B cell (primary cell): ENCODE measurements at regions not wholly inside any gene's neighbourhood (a gene's known extent, or its start where the extent isn't known, plus 50 kb on each side); places are given as distances from the start of the nearest gene placed in this dataset.
"Not testable (repeated sequence)": the region's sequence is repeated elsewhere in the genome, so short reads cannot be mapped to it uniquely, and the experiment has no call there.

Experiments
- ATAC-seq: fragments of 200-7000 bp; cut with Tn5 transposase; one replicate; pipeline ENCODE4 v1.10.0; 2021; ENCODE audit warnings: low read depth, mild to moderate bottlenecking, moderate number of reproducible peaks, moderate library complexity
- CTCF ChIA-PET: fragments of 350-600 bp; sonication (Branson Sonifier 250); formaldehyde crosslinking; loops from one replicate; lab custom pipeline; 2021; ENCODE audit warnings: antibody characterized with exemption, inconsistent platforms; lab: Charles Lee
- POLR2A ChIA-PET: fragments of 350-600 bp; sonication (Branson Sonifier 250); formaldehyde crosslinking; loops from one replicate; lab custom pipeline; 2021; ENCODE audit warnings: antibody characterized with exemption; lab: Charles Lee
- DNase-seq: peaks from one replicate; pipeline ENCODE4 v3.0.0; 2013
- H2AFZ ChIP-seq: 2 replicates; pipeline ENCODE4 v1.6.1; 2012; ENCODE audit warnings: mild to moderate bottlenecking, low read depth, low read length; ENCODE audit not compliant: insufficient read depth, poor library complexity, severe bottlenecking
- H3K27ac ChIP-seq, 2 donors: 1 replicate in 1 of 2; 2 replicates in 1 of 2; pipeline ENCODE4 v1.5.1; 2012 to 2013; ENCODE audit warnings: low read length in 2 of 2, mild to moderate bottlenecking in 2 of 2, moderate library complexity in 1 of 2
- H3K27me3 ChIP-seq, 4 experiments: fragments of 200-600 bp in 1 of 4; sonication (generic) in 1 of 4; replicated peaks in 1 of 4; 1 replicate in 2 of 4; 2 replicates in 2 of 4; pipeline versions ENCODE4 v1.6.1 to v1.7.0; 2013 to 2016; ENCODE audit warnings: low read length in 3 of 4, mild to moderate bottlenecking in 2 of 4, mixed read lengths in 1 of 4, moderate library complexity in 1 of 4; ENCODE audit not compliant: insufficient read depth in 4 of 4, control insufficient read depth in 3 of 4; ENCODE audit errors: control extremely low read depth in 1 of 4
- H3K36me3 ChIP-seq, 2 experiments: replicated peaks in 1 of 2; 1 replicate in 1 of 2; 2 replicates in 1 of 2; pipeline versions ENCODE4 v1.6.1 to v1.7.1; 2013; ENCODE audit warnings: low read length in 1 of 2; ENCODE audit not compliant: insufficient read depth in 2 of 2, control insufficient read depth in 1 of 2; ENCODE audit errors: control extremely low read depth in 1 of 2, extremely low read depth in 1 of 2
- H3K4me1 ChIP-seq, 2 donors: fragments of 200-600 bp in 1 of 2; sonication (generic) in 1 of 2; 1 replicate in 1 of 2; 2 replicates in 1 of 2; pipeline versions ENCODE4 v1.5.1 to v1.6.1; 2013 to 2017; ENCODE audit warnings: low read length in 2 of 2; ENCODE audit not compliant: control insufficient read depth in 2 of 2, insufficient read depth in 2 of 2
- H3K4me2 ChIP-seq: replicated peaks from 2 replicates; pipeline ENCODE3; 2012; ENCODE audit warnings: mild to moderate bottlenecking, low read depth, low read length; ENCODE audit not compliant: poor library complexity, severe bottlenecking
- H3K4me3 ChIP-seq, 5 experiments: fragments of 200-600 bp in 1 of 5; sonication (generic) in 1 of 5; 1 replicate in 3 of 5; 2 replicates in 2 of 5; pipeline versions ENCODE4 v1.5.1 to v1.7.0; 2011 to 2016; ENCODE audit warnings: low read length in 4 of 5, mild to moderate bottlenecking in 4 of 5, low read depth in 2 of 5, control low read depth in 1 of 5, moderate library complexity in 1 of 5; ENCODE audit not compliant: insufficient read depth in 1 of 5; ENCODE audit errors: control extremely low read depth in 1 of 5, extremely low read depth in 1 of 5
- H3K79me2 ChIP-seq: fragments of 200-600 bp; sonication (generic); one replicate; pipeline ENCODE4 v1.6.0; 2016; ENCODE audit warnings: low read length; ENCODE audit not compliant: control insufficient read depth, insufficient read depth
- H3K9ac ChIP-seq: fragments of 200-600 bp; sonication (generic); 2 replicates; pipeline ENCODE4 v1.6.1; 2017; ENCODE audit warnings: mild to moderate bottlenecking, low read length, moderate library complexity
- H3K9me3 ChIP-seq, 3 donors: one replicate each; pipeline versions ENCODE4 v1.6.1 to v1.7.1; 2013; ENCODE audit warnings: low read length in 2 of 3; ENCODE audit not compliant: control insufficient read depth in 2 of 3, insufficient read depth in 1 of 3; ENCODE audit errors: control extremely low read depth in 1 of 3
- H4K20me1 ChIP-seq: 2 replicates; pipeline ENCODE4 v1.6.0; 2012; ENCODE audit warnings: mild to moderate bottlenecking, low read length; ENCODE audit not compliant: insufficient read depth, control insufficient read depth, poor library complexity, severe bottlenecking
- H3K27ac Mint-ChIP-seq: one replicate; pipeline ENCODE4 v1.8.0; 2021; ENCODE audit warnings: mixed read lengths
- H3K27me3 Mint-ChIP-seq: one replicate; pipeline ENCODE4 v1.8.0; 2021; ENCODE audit warnings: mixed read lengths
- H3K4me1 Mint-ChIP-seq: one replicate; pipeline ENCODE4 v1.8.0; 2021; ENCODE audit warnings: mixed read lengths
- H3K4me3 Mint-ChIP-seq: one replicate; pipeline ENCODE4 v1.8.0; 2021; ENCODE audit warnings: mixed read lengths
- H3K9me3 Mint-ChIP-seq: one replicate; pipeline ENCODE4 v1.8.0; 2022; ENCODE audit warnings: mixed read lengths; ENCODE audit not compliant: insufficient read depth
- WGBS: methylation state at CpG from one replicate; pipeline ENCODE4 v1.1.5; 2013; ENCODE audit warnings: missing lambda C conversion rate; ENCODE audit not compliant: insufficient coverage; 5-methylcytosine and 5-hydroxymethylcytosine counted together
- intact Hi-C: fragments of 100-400 bp; cut with micrococcal nuclease; formaldehyde crosslinking; loops from one replicate; pipeline ENCODE4 v1.10.0; 2022

DNA sequence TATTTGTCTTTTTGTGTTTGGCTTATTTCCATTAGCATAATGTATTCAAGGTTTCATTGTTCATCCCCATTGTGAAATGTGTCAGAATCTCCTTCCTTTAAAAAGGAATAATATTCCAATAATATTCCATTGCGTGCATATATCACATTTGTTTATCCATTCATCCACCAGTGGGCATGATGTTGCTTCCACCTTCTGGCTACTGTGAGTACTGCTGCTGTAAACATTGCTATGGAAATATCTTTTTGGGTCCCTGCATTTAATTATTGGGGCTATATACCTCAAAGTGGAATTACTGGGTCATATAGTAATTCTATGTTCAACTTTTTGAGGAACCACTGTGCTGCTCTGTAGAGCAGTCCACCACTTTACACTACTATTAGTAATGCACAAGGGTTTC is 123.1 kb downstream of the POTEG start:
- H3K4me1 ChIP-seq, H3K9ac ChIP-seq, H3K27me3 Mint-ChIP-seq, H2AFZ ChIP-seq, POLR2A ChIA-PET, H3K27ac Mint-ChIP-seq, DNase-seq, H3K9me3 Mint-ChIP-seq, intact Hi-C loops, H3K36me3 ChIP-seq, CTCF ChIA-PET, H3K27me3 ChIP-seq, H3K9me3 ChIP-seq, H3K4me3 ChIP-seq, H3K79me2 ChIP-seq, H3K4me1 Mint-ChIP-seq, H4K20me1 ChIP-seq, ATAC-seq, H3K4me2 ChIP-seq, H3K4me3 Mint-ChIP-seq, H3K27ac ChIP-seq: not testable (repeated sequence)
- no CpG with 5 or more reads among the region's 1 CpG for WGBS

DNA sequence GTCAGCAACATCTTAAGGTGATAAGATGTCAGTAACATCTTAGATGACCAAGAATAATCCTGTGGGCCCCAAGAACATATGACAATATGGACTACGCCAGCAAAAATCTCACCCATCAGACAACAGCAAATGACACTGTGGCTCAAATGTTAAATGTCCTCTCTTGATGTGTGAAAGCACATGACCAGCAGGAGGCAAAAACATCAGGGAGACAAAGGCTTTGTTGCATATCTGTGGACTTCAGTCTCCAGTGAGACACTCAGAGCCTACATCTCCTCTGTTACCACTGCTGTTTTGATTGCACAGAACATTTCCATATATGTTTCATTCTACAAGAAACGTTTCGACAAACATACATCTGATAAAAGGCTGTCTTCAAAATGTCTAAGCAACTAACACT is 103.5 kb downstream of the POTEG start:
- WGBS: no CpG with 5 or more reads among the region's 3 CpGs
- H3K36me3 ChIP-seq, H3K27me3 Mint-ChIP-seq, H3K4me3 ChIP-seq, H3K27me3 ChIP-seq, H2AFZ ChIP-seq, POLR2A ChIA-PET, DNase-seq, H4K20me1 ChIP-seq, H3K4me2 ChIP-seq, ATAC-seq, H3K27ac ChIP-seq, H3K9me3 Mint-ChIP-seq, intact Hi-C loops, H3K9ac ChIP-seq, CTCF ChIA-PET, H3K79me2 ChIP-seq, H3K4me1 Mint-ChIP-seq, H3K4me1 ChIP-seq, H3K4me3 Mint-ChIP-seq, H3K9me3 ChIP-seq, H3K27ac Mint-ChIP-seq: not testable (repeated sequence)

DNA sequence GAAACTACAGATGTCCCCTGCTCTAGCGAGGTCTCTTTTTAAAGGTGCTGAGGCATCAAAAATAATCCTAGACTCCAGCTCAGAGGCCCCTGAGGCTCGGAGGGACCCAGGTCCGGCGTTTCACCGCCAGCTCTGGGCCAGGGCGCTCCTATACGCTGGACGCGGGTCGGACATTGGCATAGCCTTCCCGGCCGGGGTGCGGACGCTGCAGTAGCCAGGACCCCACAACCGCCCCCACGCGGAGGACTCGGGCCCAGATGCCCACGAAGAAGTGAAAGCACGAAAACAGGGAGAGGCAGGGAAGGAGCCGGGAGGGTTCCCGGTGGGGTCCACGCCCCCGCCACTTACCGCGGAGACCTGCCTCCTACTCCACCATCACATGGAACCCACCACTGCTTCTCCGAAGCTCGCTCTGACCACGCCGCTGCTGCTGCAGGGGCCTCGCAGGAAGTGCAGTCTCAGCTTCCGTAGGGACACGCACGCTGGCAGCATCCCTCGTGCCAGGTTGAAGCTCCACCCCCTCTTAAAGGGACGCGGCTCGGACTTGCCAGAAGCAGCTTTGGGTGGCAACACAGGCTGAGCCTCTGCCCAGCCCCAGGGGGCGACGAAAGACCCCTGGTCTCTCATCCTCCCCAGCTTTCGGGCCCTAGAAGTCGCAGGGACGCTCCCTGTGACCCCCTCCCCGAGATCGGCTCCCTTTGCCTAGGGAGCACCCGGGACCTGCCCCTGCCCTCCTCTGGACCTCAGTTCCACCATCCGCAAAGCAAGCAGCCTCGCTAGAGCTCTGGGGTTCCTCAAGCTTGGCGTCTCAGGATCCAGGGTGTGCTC is 96.7 kb downstream of the POTEG start:
- intact Hi-C loops, CTCF ChIA-PET, H3K27me3 ChIP-seq, H3K4me2 ChIP-seq, POLR2A ChIA-PET, H2AFZ ChIP-seq, H3K9me3 ChIP-seq, H3K9ac ChIP-seq, H3K27ac Mint-ChIP-seq, H3K9me3 Mint-ChIP-seq, H3K27ac ChIP-seq, ATAC-seq, H3K4me1 ChIP-seq, H3K36me3 ChIP-seq, H3K4me1 Mint-ChIP-seq, H3K4me3 Mint-ChIP-seq, H4K20me1 ChIP-seq, H3K27me3 Mint-ChIP-seq, H3K79me2 ChIP-seq, DNase-seq, H3K4me3 ChIP-seq: not testable (repeated sequence)
- WGBS: no CpG with 5 or more reads among the region's 49 CpGs

- DNase-seq, POLR2A ChIA-PET, H3K4me1 ChIP-seq, H3K4me2 ChIP-seq, H3K4me3 Mint-ChIP-seq, H3K9me3 Mint-ChIP-seq, intact Hi-C loops, H4K20me1 ChIP-seq, H3K27me3 ChIP-seq, H2AFZ ChIP-seq, H3K79me2 ChIP-seq, H3K27ac ChIP-seq, H3K27me3 Mint-ChIP-seq, H3K9me3 ChIP-seq, H3K27ac Mint-ChIP-seq, ATAC-seq, H3K36me3 ChIP-seq, CTCF ChIA-PET, H3K9ac ChIP-seq, H3K4me1 Mint-ChIP-seq, H3K4me3 ChIP-seq: not testable (repeated sequence)
- WGBS: no CpG with 5 or more reads among the region's 11 CpGs
Observed at GRCh38 chr14:19338060-19338372, 96.1 kb downstream of the POTEG start.
